ENCODE measurements at regions not wholly inside any gene's neighbourhood (a gene's known extent, or its start where the extent isn't known, plus 50 kb on each side); places are given as distances from the start of the nearest gene placed in this dataset.

DNA sequence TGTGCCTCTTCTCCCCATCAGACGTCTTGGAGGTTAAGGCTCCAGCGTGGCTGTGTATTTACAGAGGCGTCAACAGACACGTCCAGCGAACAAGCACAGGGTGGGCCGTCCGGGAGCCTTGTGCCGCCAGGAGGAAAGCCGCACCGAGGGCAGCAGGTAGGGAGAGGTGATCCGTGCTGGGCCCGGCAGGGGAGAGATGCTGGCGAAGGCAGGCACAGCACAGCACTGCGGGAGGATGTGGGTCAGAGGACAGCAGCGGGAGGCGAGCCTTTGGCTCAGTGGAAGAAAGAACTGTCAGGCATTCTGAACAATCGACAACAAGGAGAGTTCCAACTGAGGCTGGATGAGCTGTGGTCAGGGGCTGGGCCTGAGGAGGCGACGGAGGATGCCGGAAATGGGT, 144.1 kb upstream of the TNR start:
- TF ChIP-seq YY1 (IDR thresholded peaks at IDR 0.05; ENCODE audit: insufficient read depth, insufficient read length): no peak
- TF ChIP-seq ZNF274 (IDR thresholded peaks at IDR 0.05; ENCODE audit: low read depth, low read length): no peak

Data from NT2/D1 (cell line).